Keratinocyte (primary cell): ENCODE measurements at regions not wholly inside any gene's neighbourhood (a gene's known extent, or its start where the extent isn't known, plus 50 kb on each side); places are given as distances from the start of the nearest gene placed in this dataset.

ENCODE experiments used
- DNase-seq: peaks from one replicate; pipeline ENCODE4 v3.0.0-alpha.2; 2011; ENCODE audit warnings: low read depth, missing footprints, low spot score
- FAIRE-seq: peaks from 2 replicates; lab custom pipeline; 2011; peaks lifted over from hg19 to GRCh38; lab: Jason Lieb, UNC
- H2AFZ ChIP-seq: 2 replicates; pipeline ENCODE4 v1.6.0; 2012; ENCODE audit warnings: low read length, control low read depth, inconsistent platforms; ENCODE audit not compliant: control insufficient read depth
- H3K27ac ChIP-seq: 2 replicates; pipeline ENCODE4 v1.5.1; 2011; ENCODE audit warnings: low read length; ENCODE audit not compliant: control insufficient read depth, insufficient read depth
- H3K27me3 ChIP-seq: 3 replicates; pipeline ENCODE4 v1.6.0; 2011; ENCODE audit warnings: low read length; ENCODE audit not compliant: control insufficient read depth, insufficient read depth; ENCODE audit errors: extremely low read depth
- H3K36me3 ChIP-seq, 2 experiments: 2 replicates in 1 of 2; 3 replicates in 1 of 2; pipeline ENCODE4 v1.5.1; 2011; ENCODE audit warnings: low read length in 2 of 2, mild to moderate bottlenecking in 1 of 2; ENCODE audit not compliant: control insufficient read depth in 2 of 2, insufficient read depth in 2 of 2; ENCODE audit errors: extremely low read depth in 1 of 2
- H3K4me1 ChIP-seq: 3 replicates; pipeline ENCODE4 v1.5.1; 2011; ENCODE audit warnings: low read length; ENCODE audit not compliant: control insufficient read depth, insufficient read depth; ENCODE audit errors: extremely low read depth
- H3K4me2 ChIP-seq: 3 replicates; pipeline ENCODE4 v1.6.0; 2011; ENCODE audit warnings: low read depth, low read length; ENCODE audit not compliant: control insufficient read depth, insufficient read depth; ENCODE audit errors: extremely low read depth
- H3K4me3 ChIP-seq, 3 experiments: fragments of 200-600 bp in 1 of 3; sonication (generic) in 1 of 3; 2 replicates in 2 of 3; 3 replicates in 1 of 3; pipeline ENCODE4 v1.5.1; 2011 to 2016; ENCODE audit warnings: low read length in 3 of 3, mild to moderate bottlenecking in 3 of 3, control low read depth in 2 of 3, inconsistent platforms in 1 of 3, low read depth in 1 of 3, mixed read lengths in 1 of 3, mixed run types in 1 of 3, moderate library complexity in 1 of 3; ENCODE audit not compliant: control insufficient read depth in 2 of 3, insufficient read depth in 2 of 3; ENCODE audit errors: extremely low read depth in 1 of 3
- H3K79me2 ChIP-seq: 2 replicates; pipeline ENCODE4 v1.6.0; 2012; ENCODE audit warnings: low read length; ENCODE audit not compliant: control insufficient read depth, insufficient read depth
- H3K9ac ChIP-seq: 3 replicates; pipeline ENCODE4 v1.6.0; 2011; ENCODE audit warnings: low read length; ENCODE audit not compliant: control insufficient read depth, insufficient read depth; ENCODE audit errors: extremely low read depth
- H3K9me1 ChIP-seq: 3 replicates; pipeline ENCODE4 v1.6.0; 2011; ENCODE audit warnings: low read length; ENCODE audit not compliant: control insufficient read depth, insufficient read depth; ENCODE audit errors: extremely low read depth
- H3K9me3 ChIP-seq: 2 replicates; pipeline ENCODE4 v1.5.1; 2012; ENCODE audit warnings: low read depth, low read length; ENCODE audit not compliant: control insufficient read depth
- H4K20me1 ChIP-seq: 3 replicates; pipeline ENCODE4 v1.6.0; 2011; ENCODE audit warnings: low read length; ENCODE audit not compliant: control insufficient read depth, insufficient read depth; ENCODE audit errors: extremely low read depth
- EZH2 ChIP-seq: IDR thresholded peaks from one replicate; pipeline ENCODE4 v1.6.1; 2012; ENCODE audit warnings: inconsistent platforms, mild to moderate bottlenecking, low read length, moderate library complexity
- dilution Hi-C: fragments of 300-500 bp; cut with MboI; formaldehyde crosslinking; loops from one replicate; pipeline ENCODE4 v1.7.0; 2020; ENCODE audit warnings: low sequenced_read_pairs; ENCODE audit not compliant: extremely low pct_ligation_motif_present
- TF ChIP-seq, protein P1 (sequence below), 3 experiments: IDR thresholded peaks in 1 of 3; conservative IDR thresholded peaks in 1 of 3; optimal IDR thresholded peaks in 1 of 3; 2 replicates in 2 of 3; 3 replicates in 1 of 3; pipeline versions ENCODE3 to v1.5.1; 2011; ENCODE audit warnings: low read length in 3 of 3, mild to moderate bottlenecking in 3 of 3, moderate library complexity in 2 of 3, control low read depth in 1 of 3, inconsistent platforms in 1 of 3; ENCODE audit not compliant: insufficient read depth in 2 of 3; ENCODE audit errors: extremely low read depth in 1 of 3

DNA sequence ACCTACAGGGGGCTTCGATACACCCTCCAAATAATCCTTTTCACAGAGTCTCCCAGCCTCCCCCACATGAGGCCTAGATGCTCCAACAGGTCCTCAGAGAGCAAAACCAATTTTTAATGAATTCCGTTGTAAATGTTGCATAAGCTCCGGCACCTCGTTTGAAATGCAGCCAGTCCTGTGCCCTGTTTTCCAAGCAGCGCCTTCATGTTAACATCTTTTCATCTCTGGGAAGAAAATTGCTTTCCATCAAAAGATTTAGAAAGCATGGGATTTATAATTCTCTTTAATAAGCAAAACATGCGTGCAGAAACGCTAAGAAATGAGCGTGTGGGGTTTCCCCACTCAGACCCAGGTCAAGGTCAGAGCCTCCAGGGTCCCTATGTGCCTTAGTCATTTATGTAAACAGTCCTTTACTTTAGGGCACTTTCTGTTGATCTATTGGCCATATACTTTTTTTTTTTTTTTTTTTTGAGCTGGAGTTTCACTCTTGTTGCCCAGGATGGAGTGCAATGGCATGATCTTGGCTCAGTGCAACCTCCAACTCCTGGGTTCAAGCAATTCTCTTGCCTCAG lies 177.5 kb upstream of the S1PR3 start:
- Histone ChIP-seq H3K9me3 (no peaks in the 10 kb centered on the region), H3K79me2 (no peaks in the 10 kb centered on the region), H3K4me1 (no peaks in the 10 kb centered on the region), H3K27ac (no peak overlapping the region), H3K9ac (no peak overlapping the region), H3K4me2 (no peak overlapping the region), H3K27me3 (no peaks in the 10 kb centered on the region), H2AFZ (no peak overlapping the region), H3K9me1 (no peaks in the 10 kb centered on the region), H3K4me3 (no peak overlapping the region), H4K20me1 (no peaks in the 10 kb centered on the region), H3K36me3 (no peaks in the 10 kb centered on the region)
- DNase-seq: no peak
- no peak for FAIRE-seq
- TF ChIP-seq EZH2: no peak
- TF ChIP-seq, protein P1, sequence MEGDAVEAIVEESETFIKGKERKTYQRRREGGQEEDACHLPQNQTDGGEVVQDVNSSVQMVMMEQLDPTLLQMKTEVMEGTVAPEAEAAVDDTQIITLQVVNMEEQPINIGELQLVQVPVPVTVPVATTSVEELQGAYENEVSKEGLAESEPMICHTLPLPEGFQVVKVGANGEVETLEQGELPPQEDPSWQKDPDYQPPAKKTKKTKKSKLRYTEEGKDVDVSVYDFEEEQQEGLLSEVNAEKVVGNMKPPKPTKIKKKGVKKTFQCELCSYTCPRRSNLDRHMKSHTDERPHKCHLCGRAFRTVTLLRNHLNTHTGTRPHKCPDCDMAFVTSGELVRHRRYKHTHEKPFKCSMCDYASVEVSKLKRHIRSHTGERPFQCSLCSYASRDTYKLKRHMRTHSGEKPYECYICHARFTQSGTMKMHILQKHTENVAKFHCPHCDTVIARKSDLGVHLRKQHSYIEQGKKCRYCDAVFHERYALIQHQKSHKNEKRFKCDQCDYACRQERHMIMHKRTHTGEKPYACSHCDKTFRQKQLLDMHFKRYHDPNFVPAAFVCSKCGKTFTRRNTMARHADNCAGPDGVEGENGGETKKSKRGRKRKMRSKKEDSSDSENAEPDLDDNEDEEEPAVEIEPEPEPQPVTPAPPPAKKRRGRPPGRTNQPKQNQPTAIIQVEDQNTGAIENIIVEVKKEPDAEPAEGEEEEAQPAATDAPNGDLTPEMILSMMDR (optimal IDR thresholded peaks at IDR 0.05 in 1 of 3, IDR thresholded peaks at IDR 0.05 in 1 of 3, conservative IDR thresholded peaks at IDR 0.05 in 1 of 3; ENCODE audit: extremely low read depth in 1 of 3, insufficient read depth in 2 of 3, low read length in 3 of 3): no peak
- dilution Hi-C loops: no loop called here

DNA sequence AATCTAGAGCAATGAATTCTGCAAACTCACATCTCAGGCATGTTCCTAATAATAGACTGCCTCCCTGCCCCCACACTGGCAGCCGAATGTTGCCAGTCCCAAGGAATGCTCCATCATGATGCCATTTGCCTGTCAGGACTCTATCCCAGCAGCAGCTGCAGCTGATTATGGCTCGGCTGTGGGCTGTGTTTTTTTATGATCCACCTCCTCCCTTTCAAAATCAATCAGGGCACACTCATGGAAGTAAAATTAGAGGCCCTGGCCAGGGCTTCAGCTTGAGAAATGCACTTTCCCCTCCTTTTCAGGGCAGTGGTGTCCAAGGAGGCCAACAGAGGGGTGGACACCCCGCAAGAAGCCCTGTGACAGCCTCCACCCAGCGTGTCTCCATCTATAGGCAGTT lies 176.7 kb upstream of the S1PR3 start:
- no peak overlapping the region for H3K4me3 ChIP-seq
- FAIRE-seq (no peak), DNase-seq (no peak)
- H3K9ac ChIP-seq: no peak overlapping the region
- dilution Hi-C loops: no loop called here
- no peaks in the 10 kb centered on the region for H3K4me1 ChIP-seq
- no peaks in the 10 kb centered on the region for H4K20me1 ChIP-seq
- H3K9me1 ChIP-seq: no peaks in the 10 kb centered on the region
- H3K27ac ChIP-seq: no peak overlapping the region
- no peak overlapping the region for H2AFZ ChIP-seq
- TF ChIP-seq EZH2: no peak
- TF ChIP-seq, protein P1 (optimal IDR thresholded peaks at IDR 0.05 in 1 of 3, IDR thresholded peaks at IDR 0.05 in 1 of 3, conservative IDR thresholded peaks at IDR 0.05 in 1 of 3; ENCODE audit: extremely low read depth in 1 of 3, insufficient read depth in 2 of 3, low read length in 3 of 3): no peak
- no peak overlapping the region for H3K4me2 ChIP-seq
- H3K27me3 ChIP-seq: no peaks in the 10 kb centered on the region
- H3K79me2 ChIP-seq: no peaks in the 10 kb centered on the region
- H3K9me3 ChIP-seq: no peaks in the 10 kb centered on the region
- no peaks in the 10 kb centered on the region for H3K36me3 ChIP-seq
